HG03432 (cell line): ENCODE measurements at regions not wholly inside any gene's neighbourhood (a gene's known extent, or its start where the extent isn't known, plus 50 kb on each side); places are given as distances from the start of the nearest gene placed in this dataset.
"Not testable (repeated sequence)": the region's sequence is repeated elsewhere in the genome, so short reads cannot be mapped to it uniquely, and the experiment has no call there.

Experiments used
- ATAC-seq: cut with Tn5 transposase; IDR thresholded peaks from one replicate; pipeline ENCODE4 v1.9.1; 2021; ENCODE audit warnings: mild to moderate bottlenecking, moderate library complexity; ENCODE audit not compliant: unreplicated experiment

DNA sequence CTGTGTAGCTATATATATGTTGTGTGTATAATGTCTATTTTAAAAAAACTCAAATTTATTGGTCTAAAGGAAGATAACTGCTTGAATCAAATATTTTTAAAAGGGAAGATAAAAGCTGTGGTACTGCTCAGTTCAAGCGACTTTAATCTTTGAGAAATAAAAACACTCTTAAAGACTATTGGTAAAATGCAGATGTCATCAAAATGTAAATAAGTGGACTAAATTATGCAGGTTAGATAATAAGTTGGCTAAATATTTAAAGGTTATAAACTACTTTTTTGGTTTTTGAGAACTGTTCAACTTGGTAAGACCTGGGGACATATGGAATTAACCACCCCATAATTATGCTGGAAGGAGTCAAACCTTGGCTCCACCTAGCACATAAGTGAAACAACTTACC lies 144.7 kb upstream of the ITM2A start:
- no peak for ATAC-seq

DNA sequence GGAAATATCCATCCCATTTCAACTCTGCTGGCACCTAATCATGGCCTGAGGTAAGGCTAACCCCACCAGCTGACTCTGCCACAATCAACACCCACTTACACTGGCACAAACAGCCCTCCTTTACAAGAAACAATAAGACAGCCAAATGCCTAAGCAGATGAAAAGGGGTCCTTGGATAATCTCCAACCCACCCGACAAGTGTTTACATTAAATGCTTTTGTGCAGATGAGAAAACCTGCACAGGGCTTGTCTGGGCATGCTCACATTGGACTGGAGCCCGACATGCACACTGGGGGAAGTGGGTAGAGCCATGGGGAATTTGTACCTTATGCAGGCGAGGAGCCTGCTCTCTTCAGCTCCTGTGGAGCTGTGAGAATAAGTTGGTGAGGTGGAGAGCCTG lies 138.9 kb upstream of the ITM2A start:
- ATAC-seq, result no peak

DNA sequence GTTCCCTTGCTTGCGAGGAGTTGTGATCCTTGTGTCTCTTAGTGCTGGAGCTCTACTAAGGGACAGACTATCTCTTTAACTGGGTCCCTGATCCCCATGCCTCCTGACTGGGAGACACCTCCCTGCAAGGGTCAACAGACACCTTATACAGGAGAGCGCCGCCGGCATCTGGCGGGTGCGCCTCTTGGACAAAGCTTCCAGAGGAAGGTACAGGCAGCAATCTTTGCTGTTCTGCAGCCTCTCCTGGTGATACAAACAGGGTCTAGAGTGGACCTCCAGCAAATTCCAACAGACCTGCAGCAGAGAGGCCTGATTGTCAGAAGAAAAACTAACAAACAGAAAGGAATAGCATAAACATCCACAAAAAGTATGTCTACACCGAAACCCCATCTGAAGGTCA lies 115.6 kb upstream of the ITM2A start:
- ATAC-seq, result no peak

DNA sequence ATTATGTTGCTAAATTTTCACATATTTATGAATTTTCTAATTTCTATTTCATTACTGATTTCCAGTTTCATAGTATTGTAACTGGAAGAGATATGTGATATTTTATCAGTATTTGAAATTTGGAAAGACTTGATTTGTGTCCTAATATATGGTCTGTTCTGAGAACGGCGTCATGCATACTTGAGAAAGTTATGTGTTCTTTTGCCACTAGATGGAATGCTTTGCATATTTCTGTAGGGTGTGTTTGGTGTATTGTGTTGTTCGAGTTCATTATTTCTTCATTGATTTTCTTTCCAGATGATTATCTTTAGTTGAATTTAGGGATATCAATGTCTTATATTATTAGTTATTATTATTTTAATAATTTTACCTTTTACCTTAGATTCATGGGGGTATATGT lies 110.6 kb upstream of the ITM2A start:
- no peak for ATAC-seq

DNA sequence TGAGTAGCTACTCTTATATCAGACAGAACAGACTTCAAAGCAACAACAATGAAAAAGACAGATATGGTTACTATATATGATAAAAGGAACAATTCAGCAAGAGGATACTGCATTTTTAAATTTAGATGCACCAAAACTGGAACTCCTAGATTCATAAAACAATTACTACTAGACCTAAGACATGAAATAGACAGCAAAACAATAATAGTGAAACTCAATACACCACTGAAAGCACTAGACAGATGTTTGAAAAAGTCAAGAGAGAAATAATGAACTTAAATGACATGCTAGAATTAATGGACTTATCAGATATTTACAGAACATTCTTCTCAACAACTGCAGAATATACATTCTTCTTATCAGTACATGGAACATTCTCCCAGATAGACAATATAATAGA lies 99.5 kb upstream of the ITM2A start:
- peak; percentile 48 for ATAC-seq

DNA sequence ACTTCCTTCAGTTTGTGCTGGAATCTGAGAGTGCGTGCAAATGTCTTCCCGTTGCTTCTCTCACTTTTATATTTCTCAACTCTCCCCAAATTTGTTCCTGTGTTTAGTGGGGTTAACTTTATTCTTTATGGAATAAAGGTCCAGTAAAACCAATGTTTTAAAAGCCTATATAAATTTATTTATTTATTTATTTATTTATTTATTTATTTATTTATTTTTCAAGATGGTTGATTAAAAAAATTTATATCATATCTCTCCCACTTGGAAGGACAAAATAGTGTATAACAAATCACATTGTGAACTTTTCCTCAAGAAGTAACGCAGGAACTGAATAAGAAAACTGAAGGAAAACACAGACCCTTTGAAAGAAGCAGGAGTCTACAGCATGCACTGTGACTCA lies 95.3 kb upstream of the ITM2A start:
- no peak for ATAC-seq

DNA sequence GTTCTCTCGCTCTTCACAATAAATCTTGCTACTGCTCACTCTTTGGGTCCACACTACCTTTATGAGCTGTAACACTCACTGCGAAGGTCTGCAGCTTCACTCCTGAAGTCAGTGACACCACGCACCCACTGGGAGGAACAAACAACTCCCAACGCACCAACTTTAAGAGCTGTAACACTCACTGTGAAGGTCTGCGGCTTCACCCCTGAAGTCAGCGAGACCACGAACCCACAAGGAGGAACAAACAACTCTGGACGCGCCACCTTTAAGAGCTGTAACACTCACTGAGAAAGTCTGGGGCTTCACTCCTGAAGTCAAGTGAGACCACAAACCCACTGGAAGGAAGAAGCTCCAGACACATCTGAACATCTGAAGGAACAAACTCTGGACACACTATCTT lies 89.5 kb upstream of the ITM2A start:
- ATAC-seq, result not testable (repeated sequence)

DNA sequence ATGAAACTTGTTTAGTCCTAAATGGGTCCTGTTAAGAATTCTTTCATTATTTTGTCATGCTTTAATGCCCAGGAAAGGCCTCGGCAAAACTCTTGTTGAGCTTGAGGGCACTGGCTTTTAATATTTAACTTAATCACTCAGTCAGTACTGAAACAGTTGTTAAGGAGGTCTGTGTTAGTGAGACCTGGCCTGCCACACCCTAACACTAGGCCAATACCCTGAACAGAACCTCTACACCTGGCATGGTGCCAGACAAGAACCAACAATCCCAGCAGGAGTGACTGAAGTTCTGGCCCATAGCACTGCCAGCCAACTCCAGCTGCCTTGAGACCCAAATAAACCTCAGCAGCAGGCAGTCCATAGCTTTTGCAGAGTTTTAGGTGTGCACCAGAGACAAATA lies 85.7 kb upstream of the ITM2A start:
- peak; percentile 46 for ATAC-seq

DNA sequence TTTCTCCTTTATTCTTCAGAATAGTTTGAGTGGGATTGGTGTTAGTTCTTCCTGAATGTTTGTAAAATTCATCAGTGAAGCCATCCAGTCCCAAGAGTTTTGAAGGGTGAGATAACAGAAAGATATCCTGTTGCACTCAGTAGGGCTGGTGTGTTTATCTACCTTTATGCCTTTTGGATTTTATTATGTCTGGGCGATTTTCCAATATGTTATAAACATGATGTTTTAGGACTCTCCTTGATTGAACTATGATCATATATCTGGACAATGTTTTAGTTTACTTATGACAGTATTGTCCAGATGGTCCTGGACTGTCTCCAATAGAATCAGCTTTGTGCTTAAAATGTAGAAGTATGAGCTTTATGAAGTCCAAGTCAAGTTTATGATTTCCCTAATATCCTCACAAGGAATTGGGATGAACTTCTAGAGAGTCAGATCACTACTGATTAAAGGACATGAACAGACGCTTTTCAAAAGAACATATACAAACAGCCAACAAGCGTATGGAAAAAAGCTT lies 77.6 kb upstream of the ITM2A start:
- no peak for ATAC-seq

DNA sequence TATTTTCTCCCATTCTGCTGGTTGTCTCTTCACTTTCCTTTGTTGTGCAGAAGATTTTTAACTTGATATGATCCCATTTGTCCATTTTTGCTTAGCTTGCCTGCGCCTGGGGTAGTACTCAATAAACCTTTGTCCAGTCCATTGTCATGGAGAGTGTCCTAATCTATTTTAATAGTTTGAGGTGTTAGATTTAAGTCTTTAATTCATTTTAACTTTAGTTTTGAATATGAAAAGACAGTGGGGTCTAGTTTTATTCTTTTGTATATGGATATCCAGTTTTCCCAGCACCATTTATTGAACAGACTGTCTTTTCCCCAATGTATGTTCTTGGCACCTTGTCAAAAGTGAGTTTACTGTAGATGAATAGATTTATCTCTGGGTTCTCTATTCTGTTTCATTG lies 76.0 kb upstream of the ITM2A start:
- no peak for ATAC-seq

DNA sequence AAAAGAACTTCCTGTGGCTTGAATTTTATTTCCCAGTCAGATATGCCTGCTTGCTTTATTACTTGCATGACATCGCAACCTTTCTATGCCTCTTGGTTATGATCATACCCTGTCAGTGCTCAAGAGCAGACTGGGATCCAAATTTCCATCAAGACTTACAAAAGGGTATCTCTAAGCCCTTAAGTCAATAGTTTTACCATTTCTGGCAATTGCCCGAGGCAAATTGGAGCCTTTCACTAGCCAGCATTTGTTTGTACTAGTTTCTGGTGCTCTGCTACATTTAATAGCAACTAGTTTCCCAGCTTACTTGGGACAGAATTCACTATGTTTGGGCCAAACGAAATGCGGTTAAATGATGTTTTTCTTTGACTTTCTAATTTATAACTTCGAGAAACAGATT lies 73.2 kb upstream of the ITM2A start:
- no peak for ATAC-seq
